ENCODE measurements at regions not wholly inside any gene's neighbourhood (a gene's known extent, or its start where the extent isn't known, plus 50 kb on each side); places are given as distances from the start of the nearest gene placed in this dataset.

DNA sequence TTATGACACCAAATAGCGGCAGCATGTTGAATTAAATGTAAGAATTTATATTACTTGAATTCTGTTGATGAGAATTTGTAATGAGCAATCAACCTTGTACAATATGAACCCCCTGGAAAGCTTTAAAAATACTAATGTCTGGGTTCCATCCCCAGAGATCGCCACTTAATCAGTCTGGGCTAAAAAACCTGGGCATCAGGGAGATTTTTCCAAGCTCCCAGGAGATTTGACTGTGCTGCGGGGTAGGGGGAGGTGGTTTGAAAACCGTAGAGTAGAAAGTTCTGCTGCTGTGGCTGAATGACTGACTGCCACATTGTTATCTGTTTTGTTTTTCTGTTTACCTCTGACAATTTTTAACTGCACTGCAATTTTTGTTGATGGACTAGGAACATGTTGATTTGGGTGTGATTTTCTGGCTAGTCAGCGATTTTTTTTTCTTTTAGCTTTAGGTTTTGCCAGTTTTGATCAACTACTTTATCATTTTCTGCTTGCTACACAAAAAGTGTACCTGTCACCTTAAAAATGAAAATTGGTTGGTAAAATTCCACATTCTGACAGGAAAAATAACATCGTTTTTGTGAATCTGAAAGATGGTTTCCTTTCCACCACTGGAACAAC, 79.3 kb downstream of the PCTP start:
- Histone ChIP-seq H3K27me3 (ENCODE audit: control insufficient read depth, insufficient read depth, low read length) (no peaks in the 10 kb centered on the region), H3K4me3 (ENCODE audit: low read depth, low read length) (no peak overlapping the region)
- no peak for FAIRE-seq

DNA sequence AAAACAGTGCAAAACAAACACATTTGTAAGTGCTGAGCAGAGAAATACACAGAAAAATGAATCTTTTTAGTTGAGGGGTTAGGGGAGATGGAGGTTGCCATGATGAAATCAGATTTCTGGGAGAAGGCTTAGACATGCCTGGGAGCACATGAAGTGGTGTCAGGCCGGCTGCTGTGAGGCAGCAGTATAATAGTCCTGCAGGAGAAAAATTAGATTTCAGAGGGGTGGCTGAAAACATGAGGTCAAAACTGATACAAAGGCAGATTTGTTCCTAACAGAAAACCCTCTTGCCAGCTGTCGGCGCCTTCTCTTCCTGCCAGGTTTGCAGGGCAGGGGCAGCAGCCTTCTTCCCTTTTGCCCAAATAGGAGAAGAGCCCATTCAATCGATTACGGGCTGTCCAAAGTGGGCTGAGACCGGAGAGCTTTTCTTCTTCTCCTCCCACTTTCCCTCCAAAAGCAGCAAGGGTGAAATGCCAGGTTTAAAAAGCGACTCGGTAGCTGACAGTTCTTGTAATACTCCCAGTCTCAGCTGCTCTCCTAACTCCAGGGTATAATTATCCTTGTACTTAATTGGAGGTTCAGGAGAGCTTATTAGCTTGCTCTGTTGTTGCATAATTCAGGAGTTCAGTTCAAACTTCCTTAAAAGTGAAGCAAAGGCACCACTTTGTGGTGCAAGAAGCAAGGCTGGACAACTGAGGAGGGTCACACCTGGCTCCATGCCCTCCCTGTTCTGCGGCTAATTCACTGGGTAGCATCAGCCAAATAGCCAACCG, 80.0 kb downstream of the PCTP start:
- no peaks in the 10 kb centered on the region for H3K36me3 ChIP-seq (ENCODE audit: control insufficient read depth, insufficient read depth, low read length)
- no peak overlapping the region for H3K4me3 ChIP-seq (ENCODE audit: low read depth, low read length)
- H3K27me3 ChIP-seq (ENCODE audit: control insufficient read depth, insufficient read depth, low read length), result no peaks in the 10 kb centered on the region
- TF ChIP-seq, protein P1, sequence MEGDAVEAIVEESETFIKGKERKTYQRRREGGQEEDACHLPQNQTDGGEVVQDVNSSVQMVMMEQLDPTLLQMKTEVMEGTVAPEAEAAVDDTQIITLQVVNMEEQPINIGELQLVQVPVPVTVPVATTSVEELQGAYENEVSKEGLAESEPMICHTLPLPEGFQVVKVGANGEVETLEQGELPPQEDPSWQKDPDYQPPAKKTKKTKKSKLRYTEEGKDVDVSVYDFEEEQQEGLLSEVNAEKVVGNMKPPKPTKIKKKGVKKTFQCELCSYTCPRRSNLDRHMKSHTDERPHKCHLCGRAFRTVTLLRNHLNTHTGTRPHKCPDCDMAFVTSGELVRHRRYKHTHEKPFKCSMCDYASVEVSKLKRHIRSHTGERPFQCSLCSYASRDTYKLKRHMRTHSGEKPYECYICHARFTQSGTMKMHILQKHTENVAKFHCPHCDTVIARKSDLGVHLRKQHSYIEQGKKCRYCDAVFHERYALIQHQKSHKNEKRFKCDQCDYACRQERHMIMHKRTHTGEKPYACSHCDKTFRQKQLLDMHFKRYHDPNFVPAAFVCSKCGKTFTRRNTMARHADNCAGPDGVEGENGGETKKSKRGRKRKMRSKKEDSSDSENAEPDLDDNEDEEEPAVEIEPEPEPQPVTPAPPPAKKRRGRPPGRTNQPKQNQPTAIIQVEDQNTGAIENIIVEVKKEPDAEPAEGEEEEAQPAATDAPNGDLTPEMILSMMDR (IDR thresholded peaks at IDR 0.05; ENCODE audit: insufficient read depth, low read length, severe bottlenecking), result no peak
- FAIRE-seq (no peak), DNase-seq (ENCODE audit: low read depth) (no peak)

More for the DNA sequence above, 79.3 kb downstream of the PCTP start:
- TF ChIP-seq, protein P1 (IDR thresholded peaks at IDR 0.05; ENCODE audit: insufficient read depth, low read length, severe bottlenecking), result no peak
- no peak for DNase-seq (ENCODE audit: low read depth)
- H3K36me3 ChIP-seq (ENCODE audit: control insufficient read depth, insufficient read depth, low read length), result no peaks in the 10 kb centered on the region

DNA sequence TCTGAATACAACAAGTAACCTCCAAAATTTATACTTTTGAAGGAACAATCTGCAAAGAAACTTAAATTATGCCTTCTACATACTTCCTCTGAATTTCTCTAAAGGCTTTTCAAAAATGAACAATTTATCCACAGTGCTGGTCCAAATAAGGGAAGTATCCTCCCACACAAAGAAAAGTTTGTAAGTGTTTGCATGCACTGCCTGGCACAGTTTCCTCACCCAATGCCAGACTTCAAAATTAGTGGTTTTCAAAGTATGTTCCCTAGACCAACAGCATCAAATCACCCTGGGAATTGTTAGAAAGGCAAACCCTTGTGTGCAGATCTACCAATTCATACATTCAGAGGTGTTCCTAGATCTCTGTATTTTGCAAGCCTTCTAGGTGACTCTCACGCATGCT, 82.5 kb downstream of the PCTP start:
- DNase-seq (ENCODE audit: low read depth), result no peak
- H3K4me3 ChIP-seq (ENCODE audit: low read depth, low read length), result no peak overlapping the region
- no peaks in the 10 kb centered on the region for H3K27me3 ChIP-seq (ENCODE audit: control insufficient read depth, insufficient read depth, low read length)
- no peak for FAIRE-seq
- no peaks in the 10 kb centered on the region for H3K36me3 ChIP-seq (ENCODE audit: control insufficient read depth, insufficient read depth, low read length)
- TF ChIP-seq, protein P1 (IDR thresholded peaks at IDR 0.05; ENCODE audit: insufficient read depth, low read length, severe bottlenecking), result no peak

DNA sequence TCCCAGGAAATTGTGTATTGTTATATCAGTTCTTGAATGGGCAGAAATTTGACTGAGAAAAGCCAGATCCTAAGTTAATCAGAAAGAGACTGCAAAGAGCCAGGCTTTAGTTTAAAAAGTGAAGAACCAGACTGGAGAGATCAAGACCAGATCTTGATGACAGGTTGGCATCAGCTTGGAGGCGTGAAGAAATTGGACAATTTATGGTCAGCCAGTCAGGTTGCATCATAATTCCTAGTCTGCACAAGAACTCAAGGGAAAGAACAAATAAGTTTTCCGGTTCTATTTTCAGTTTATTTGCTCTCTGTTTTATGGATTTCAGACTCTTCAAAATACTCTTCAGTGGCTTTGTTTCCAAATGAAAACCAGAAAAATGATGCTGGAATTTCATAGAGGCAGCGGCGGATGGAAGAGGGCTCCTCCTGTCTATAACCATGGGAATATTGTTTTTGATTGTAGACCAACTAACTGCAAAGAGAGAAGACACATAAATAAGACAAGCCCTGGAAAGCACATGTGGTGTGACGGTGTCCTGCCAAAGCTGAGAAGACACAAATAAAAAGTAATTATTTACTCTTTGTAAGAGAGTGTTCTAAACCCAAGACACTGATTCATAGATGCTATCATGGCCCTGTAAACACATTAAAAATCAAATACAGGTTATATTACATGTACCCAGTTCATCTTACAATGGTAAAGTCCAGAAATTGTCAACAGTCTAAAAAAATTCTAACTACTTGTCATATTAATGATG, 91.7 kb downstream of the PCTP start:
- H3K36me3 ChIP-seq (ENCODE audit: control insufficient read depth, insufficient read depth, low read length), result no peaks in the 10 kb centered on the region
- H3K4me3 ChIP-seq (ENCODE audit: low read depth, low read length), result no peak overlapping the region
- FAIRE-seq (no peak), DNase-seq (ENCODE audit: low read depth) (no peak)
- TF ChIP-seq, protein P1 (IDR thresholded peaks at IDR 0.05; ENCODE audit: insufficient read depth, low read length, severe bottlenecking), result no peak
- peaks cover 1% of the 10 kb centered on the region for H3K27me3 ChIP-seq (ENCODE audit: control insufficient read depth, insufficient read depth, low read length)

DNA sequence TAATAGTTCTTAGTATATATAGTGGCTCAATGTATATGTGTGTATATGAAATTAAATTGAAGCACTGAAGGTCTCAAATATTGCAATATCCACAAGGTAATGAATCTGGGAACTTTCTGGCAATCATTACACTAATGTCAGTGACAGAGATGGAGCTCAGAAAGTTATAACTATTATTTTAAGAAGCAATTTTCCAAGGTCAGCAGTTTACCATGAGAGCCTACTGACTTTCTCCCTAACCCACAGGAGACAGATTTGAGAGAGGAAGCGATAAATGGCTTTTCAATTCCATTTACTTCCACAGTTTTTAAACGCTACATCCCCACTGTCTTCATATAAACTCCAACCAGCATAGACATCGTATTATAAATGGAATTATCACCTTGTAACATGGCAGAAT, 92.9 kb downstream of the PCTP start:
- TF ChIP-seq, protein P1 (IDR thresholded peaks at IDR 0.05; ENCODE audit: insufficient read depth, low read length, severe bottlenecking), result no peak
- FAIRE-seq (no peak), DNase-seq (ENCODE audit: low read depth) (no peak)
- Histone ChIP-seq H3K36me3 (ENCODE audit: control insufficient read depth, insufficient read depth, low read length) (no peaks in the 10 kb centered on the region), H3K27me3 (ENCODE audit: control insufficient read depth, insufficient read depth, low read length) (peaks cover 1% of the 10 kb centered on the region), H3K4me3 (ENCODE audit: low read depth, low read length) (no peak overlapping the region)

All from bronchial epithelial cell (primary cell).